ENCODE measurements at regions not wholly inside any gene's neighbourhood (a gene's known extent, or its start where the extent isn't known, plus 50 kb on each side); places are given as distances from the start of the nearest gene placed in this dataset.
"Not testable (repeated sequence)": the region's sequence is repeated elsewhere in the genome, so short reads cannot be mapped to it uniquely, and the experiment has no call there.

DNA sequence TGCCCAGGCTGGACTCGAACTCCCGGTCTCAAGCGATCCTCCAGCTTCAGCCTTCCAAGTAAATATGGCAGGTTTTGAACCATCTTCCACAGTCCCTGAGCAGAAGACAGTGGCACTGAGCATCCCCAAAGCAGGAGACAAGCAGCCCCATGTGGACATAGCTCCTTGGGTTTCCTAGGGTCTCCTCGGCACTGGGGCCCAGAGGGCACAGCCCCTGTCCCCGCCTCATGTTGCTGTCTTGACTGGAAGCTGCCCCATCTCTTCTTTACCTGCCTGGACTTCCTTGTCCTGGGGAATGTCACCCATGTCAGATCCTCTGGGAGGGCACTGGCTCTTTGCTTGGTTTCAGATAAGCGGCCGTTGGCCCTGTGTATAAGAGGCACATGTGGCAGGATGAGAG is 263.7 kb upstream of the RAB4A start:
- no peak for DNase-seq (ENCODE audit: low read depth in 2 of 2)

DNA sequence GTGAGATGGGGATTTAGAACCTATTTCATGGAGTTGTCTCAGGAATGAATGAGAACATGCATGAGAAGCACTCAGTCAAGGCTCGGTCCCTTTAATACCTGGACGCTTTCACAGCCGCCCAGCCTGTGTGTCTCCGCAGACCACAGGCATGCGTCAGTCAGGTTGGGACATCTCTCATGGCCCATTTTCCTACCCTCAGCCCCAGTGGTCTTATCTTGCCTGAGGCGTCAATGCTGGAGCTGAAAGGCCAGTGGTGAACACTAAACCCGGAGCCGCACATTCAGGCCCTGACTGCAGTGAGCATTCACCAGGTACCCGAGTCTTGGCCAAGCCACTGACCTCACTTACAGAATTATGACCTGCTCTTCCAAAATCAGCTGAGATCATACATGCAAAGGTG is 263.2 kb upstream of the RAB4A start:
- DNase-seq (ENCODE audit: low read depth in 2 of 2): no peak

DNA sequence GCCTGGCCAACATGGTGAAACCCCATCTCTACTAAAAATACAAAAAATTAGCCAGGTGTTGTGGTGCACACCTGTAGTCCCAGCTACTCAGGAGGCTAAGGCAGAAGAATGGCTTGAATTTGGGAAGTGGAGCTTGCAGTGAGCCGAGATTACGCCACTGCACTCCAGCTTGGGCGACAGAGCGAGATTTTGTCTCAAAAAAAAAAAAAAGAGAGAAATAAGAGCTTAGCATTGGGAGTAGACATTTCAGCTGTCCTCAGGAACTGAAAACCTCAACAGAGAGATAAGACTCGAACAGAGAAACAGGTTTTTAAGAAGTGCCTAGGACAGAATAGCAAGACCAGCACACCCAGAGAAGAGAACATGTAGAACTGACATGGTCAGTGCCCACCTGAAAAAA is 262.6 kb upstream of the RAB4A start:
- DNase-seq (ENCODE audit: low read depth in 2 of 2): not testable (repeated sequence)

DNA sequence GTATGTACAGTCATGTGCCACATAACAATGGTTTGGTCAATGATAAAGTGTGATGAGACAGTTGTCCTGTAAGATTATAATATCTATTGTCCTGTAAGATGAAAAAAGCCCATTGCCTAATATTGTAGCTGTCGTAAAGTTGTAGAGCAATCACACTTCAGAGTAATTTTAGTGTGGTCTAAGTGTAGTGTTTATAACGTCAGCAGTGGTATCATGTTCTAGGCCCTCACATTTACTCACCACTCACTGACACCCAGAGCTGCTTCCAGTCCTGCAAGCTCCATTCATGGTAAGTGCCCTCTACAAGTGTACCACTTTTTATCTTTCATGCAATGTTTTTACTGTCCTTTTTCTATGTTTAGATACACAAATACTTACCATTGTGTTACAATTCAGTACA is 259.9 kb upstream of the RAB4A start:
- DNase-seq (ENCODE audit: low read depth in 2 of 2): no peak

DNA sequence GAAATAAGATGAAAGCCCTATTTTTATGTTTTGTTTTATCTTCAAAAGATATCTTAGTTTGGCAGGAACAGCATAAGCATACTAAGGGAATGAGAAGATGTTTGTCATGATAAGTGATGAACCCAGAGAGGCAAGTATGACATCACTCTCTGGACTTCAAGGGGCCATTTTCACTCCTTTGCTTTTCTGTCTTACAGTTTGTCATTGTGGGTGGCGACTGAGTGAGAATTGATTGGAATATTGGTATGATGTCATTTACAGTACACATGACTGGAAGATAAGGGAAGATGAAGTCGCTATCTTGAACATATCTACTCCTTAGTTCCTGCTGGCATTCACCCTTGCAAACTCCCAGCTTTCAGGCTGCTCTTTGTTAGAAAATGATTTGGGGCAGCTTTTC is 258.1 kb upstream of the RAB4A start:
- no peak for DNase-seq (ENCODE audit: low read depth in 2 of 2)

DNA sequence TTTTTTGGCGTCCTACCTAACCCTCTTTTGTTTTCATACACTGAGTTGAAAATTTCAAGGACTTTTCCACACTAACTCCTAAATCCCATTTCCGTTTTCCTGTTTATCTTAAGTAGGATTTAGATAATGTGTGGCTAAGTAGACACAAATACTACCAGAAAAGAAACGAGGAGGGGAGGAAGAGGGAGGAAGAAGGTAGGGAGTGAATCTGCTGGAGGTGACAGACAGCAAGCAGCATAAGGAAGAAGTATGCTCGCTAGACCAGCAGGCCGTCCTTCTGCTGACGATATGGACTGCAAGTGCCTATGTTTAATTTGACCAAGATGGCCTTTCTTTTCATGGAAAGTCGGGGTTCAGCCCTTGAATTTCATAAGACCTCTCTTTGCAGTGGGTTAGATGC is 256.9 kb upstream of the RAB4A start:
- DNase-seq (ENCODE audit: low read depth in 2 of 2): no peak

DNA sequence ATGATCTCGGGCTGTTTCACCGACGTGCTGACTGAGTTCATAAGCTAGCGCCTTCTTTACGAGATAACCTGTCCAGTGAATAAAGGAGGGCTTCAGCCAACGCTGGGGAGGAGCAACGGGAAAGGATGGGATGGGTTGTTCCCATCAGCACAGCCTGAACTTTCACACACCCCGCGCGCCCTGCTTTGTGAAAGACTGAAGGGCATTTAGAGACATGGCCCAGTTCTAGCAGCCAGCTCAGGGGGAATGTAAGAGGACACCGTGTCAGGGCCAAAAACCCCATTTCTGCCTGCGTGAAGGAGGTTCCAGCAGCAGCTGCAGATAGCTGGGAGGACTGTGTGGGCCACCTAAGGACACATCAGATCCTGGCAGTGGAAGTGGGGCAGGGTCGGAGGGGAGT is 255.1 kb upstream of the RAB4A start:
- no peak for DNase-seq (ENCODE audit: low read depth in 2 of 2)

DNA sequence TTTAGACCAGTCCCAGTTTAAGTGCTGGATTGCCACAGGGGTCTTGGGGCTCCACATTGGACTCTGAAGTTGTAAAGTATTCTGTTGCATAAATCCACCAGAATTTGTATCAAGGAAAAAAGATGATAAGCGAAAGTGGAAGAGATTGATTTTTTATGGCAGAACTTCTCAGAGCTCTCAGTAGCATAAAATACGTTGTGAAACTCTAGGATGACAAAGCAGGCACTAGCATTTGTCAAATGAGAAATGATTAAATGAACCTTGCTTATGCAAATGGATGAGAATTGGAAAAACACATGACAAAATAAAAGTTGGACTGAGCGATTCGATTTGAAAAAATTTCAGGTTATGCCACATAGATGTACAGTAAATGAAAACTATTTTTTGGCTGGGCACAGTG is 253.8 kb upstream of the RAB4A start:
- DNase-seq (ENCODE audit: low read depth in 2 of 2): no peak

DNA sequence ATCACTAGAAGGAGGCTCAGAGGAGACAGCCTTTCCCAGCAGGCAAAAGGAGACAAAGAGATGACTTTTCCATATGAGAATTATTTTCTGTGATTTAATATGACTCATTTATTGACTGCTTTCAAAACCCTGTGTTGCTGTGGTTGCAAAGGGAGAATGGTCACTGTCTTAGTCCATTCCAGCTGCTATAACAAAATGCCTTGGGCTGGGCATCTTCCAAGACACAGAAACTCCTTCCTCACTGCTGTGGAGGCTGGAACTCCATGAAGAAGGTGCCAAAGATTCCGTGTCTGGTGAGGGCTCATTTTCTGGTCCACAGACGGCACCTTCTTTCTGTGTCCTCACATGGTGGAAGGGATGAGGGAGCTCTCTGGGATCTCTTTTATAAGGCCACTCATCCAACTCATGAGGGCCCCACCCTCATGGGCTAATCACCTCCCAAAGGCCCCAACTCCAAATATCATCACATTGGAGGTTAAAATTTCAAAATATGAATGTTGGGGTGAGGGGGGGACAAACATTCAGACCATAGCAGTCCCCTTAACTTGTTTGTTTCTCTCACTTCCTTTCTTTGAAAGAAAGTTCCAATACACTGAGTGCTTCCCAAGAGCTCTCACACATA is 252.1 kb upstream of the RAB4A start:
- no peak for DNase-seq (ENCODE audit: low read depth in 2 of 2)

DNA sequence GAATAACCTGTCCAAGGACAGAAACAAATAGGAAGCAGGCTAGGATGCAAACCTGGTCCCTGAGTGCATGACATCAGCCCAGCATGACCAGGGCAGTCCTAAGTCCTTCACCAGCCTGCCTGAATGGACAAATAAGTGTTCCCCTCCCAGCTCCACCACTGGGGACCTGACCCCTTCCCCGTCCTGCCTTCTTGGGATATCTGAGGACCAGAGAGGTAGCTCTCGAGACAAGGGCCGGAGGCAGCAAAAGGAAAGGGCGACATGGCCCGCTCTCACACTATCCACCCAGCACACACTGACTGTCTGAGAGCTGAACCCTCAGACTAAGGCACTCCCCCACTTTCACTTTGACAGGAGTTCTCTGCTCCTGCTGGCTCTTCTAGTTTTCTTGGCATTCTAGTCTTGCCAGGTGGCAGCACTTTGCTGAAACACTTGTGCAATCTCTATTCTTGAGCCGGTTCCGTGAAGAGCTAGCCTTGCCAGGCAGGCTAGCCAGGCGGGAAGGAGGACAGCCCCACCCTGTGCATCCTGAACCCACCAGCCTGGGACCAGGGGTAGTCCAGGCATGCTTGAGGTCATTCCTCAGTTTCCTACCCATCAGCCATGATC is 251.1 kb upstream of the RAB4A start:
- no peak for DNase-seq (ENCODE audit: low read depth in 2 of 2)

DNA sequence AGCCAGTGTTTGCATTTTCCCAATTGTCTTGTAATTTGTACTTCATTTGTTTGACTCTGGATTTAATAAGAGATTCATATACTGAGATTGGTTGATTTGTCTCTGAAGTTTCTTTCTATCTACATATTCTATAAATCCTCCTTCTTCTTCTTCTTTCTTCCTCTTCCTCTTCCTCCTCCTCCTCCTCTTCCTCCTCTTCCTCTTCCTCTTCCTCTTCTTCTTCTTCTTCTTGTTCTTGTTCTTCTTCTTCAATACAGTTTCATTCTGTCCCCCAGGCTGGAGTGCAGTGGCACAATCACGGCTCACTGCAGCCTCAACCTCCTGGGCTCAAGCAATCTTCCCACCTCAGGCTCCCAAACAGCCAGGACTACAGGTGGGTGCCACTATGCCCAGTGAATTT is 249.9 kb upstream of the RAB4A start:
- not testable (repeated sequence) for DNase-seq (ENCODE audit: low read depth in 2 of 2)

DNA sequence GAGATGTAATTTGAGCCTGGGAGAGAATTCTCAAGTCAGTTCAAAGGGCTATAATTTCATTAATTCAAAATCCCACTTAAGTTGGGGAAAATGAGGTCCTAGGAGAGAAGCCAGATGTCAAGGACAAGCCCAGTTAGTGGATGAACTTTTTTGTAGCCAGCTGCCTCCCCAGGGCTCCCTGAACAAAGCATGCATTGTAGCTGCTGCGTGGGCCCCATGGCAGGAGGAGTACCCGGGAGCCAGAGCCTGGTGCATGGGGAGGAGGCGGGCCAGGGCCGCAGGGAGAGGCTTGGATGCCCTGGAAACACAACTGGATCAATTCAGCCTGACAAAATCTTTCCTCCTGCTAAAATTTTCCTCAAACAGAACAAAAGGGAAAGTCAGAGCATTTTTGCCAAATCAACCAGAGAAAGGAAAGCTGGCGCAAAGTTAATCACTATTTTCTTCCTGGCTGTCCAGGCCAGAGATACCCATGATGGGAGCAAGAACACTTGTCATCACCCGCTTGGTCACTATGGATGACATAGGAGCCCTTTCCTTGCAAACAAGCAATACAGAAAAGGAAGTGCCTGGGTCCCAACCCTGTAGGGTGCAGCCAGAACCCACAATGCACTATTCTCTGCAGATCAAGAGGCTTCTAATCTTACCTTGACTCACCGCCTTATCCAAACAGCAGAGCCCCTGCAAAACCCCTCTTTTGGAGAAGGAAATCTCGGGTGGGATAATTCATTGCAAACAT is 248.1 kb upstream of the RAB4A start:
- DNase-seq (ENCODE audit: low read depth in 2 of 2): no peak

DNA sequence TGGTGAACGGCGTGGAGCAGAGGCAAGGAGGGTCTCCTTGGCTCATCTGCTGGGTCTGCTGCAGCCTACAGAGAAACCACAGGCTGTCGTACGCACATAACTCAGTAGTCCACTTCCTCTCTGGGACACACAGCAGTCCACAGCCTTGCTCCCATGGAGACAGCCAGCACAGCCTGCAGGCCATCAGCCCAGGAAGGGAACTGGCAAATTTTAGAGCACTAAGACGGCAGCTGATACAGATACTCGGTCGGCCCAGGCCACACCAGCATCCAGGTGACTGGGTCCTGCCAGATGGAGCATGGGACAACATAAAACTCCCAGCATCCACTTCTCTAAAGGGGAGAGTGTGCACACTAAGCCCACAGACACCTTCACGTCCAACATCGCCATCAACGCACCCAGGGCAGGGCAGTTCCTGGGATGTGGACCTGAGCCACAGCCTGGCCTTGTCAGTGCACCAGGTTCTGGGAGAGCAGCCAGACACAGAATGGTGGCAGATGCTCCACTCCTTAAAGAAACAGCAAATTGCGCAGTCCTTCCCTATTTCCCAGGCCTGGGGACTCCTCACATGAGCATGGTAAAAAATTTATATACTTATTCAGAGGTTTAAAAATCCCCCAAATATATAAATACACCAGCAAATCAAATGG is 247.1 kb upstream of the RAB4A start:
- DNase-seq (ENCODE audit: low read depth in 2 of 2): no peak

DNA sequence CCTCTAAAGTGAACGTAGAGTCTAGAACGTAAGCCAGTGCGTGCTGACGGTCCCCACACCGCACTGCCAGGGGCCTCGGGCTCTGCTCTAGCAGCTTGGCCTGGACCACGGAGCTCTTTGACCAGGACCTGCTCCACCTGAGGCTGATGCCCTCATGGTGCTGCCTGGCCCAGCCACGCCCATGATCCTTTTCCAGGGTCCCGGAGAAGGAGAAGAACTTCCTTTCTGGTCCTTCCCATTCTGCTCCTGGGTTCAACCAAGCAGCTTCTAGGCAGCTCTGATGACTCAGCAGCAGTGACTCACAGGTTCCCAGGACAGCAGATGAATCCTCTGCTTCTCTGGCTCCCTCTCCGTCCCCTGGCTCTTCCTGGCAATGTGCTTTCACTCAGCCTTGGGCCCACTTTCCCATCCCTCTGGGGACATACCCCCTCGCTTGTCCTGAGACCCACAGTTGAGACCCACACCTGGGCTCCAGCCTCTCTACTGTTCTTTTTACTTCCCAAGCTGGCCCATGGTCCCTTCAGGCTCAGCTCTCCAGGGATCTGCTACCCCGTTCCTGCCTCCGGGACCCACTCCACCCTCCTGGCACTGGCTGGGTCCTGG is 246.3 kb upstream of the RAB4A start:
- no peak for DNase-seq (ENCODE audit: low read depth in 2 of 2)

DNA sequence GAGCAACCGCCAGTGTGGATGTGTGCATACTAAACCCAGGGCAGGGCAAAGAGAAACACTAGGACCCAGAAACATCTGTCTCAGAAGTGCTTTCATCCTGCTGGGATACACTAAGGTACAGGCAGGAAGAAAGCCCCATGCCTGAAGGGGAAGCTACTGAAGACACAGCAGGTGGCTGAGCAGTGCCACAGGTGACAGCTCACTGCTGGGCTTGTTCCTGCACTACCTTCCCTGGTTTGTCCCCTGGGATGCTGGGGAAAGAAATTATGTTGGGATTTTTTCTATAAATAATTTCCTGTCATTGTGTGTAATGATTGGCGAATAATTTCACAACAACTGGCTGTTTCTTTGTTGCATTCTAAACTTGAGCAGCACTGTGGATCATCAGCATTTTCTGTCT is 245.3 kb upstream of the RAB4A start:
- DNase-seq (ENCODE audit: low read depth in 2 of 2): no peak

DNA sequence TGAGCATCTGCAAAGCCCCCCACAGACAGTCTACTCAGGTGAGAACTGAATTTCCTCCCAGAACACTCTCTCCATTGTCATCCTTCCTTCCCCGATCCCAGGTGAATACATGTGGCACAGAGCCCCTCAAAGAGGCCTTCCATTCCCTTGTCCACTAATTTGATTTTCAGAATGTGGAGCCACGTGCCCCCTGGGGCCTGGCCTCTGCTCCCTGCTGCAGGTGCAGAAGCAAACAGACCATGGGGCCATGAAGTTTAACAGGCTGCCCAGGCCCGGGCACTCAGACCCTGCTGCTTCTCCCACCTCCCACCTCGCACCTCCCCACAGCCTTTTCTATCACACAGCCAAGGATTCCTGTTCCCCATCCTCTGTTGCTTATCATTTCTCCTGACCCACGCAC is 243.8 kb upstream of the RAB4A start:
- DNase-seq (ENCODE audit: low read depth in 2 of 2): no peak

DNA sequence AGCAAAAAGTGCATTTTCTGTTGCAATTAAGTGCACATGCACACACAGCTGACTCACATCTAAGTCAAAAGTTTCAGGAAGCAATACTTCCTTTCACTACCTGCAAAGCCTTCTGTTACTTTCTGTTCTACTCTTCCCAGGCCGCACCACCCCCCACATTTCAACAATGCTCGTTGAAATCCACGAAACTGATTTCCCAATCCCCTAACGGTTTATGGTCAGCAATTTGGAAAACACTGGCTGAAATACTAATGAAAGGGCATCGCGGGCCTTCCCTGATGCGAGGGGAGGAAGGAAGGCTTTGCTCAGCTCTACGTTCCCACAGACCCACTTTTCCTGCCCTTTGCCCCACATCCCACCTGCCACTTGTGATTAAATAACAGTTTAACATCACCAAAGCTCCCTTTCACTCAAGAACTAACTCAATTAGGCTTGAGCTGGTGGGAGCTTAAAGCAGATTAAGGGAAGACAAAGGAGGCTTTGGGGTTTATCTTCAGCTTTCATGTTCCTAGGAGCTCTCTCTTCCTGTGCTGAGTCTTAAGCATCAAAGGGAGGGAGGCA is 243.2 kb upstream of the RAB4A start:
- DNase-seq (ENCODE audit: low read depth in 2 of 2): no peak

DNA sequence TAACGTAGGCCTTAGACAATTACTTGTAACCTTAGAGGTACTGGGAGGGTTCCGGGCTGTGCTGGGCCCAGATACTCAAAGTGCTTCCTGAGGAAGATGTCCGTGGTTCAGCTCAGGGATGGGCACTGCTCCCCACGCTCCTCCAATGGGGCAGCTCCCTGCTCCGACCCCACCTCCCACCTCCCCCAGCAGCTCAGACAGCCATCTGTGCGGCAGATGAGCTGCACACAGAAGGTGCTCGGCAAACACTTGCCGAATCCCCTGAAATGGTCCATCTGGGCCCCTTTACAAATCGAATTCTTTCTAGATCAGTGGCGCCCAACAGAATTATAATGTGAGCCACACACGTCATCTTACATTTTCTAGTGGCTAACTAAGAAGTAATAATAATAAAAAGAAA is 242.4 kb upstream of the RAB4A start:
- no peak for DNase-seq (ENCODE audit: low read depth in 2 of 2)

DNA sequence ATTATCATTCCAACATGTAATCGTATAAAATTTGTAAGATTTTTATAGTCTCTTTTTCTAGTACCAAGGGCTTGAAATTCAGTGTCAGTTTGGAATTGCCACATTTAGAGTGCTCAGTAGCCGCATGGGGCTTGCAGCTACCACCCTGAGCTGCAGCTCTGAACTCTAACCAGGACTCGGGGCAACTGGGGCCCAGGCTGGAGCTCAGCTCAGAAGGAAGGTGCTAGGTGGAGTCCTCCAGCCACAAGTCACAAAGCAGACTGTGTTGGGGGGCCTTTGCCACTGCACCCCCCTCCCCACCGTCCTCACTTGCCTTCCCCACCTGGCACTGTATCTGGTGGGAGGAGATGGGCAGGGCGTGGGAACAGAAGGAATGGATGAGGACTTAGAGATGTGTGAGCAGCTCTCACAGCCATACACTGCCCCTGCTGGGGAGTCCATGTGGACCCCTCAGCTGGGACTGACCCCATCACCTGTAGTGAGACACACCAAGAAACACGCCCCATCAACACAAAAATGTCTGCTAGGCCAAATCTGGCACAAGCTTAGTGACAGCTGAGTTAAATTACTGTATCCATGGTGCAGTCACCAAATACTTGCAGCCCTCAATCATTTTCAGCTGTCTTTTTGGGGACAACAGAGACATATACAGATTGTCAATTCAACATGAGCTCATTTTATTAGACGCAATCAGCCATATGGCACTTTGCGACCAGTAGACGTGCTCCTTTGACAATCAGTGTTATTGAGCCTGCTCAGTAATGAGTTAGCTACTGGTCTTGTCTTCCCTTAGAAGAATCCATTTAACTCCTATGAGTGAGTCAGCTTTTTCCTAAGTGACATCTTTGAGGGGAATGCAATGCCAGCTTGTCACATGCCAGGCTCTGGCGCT is 241.7 kb upstream of the RAB4A start:
- DNase-seq (ENCODE audit: low read depth in 2 of 2): no peak

DNA sequence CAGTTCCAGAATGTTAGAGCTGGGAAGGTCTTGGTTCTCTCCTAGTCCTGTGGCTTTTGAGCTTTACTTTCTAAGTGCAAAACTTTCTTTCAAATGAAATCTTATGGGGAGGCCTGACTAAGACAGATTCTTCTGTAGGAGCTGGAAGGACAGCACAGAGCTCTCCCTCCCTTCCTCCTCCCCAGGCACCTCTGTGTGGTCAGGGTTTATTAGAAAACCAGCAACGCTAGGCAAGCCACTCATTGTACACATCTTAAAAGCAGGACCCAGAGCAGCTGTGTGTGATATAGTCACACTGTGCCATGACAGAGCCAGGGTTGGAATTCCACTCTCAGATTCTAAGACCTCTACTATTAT is 241.1 kb upstream of the RAB4A start:
- no peak for DNase-seq (ENCODE audit: low read depth in 2 of 2)

DNA sequence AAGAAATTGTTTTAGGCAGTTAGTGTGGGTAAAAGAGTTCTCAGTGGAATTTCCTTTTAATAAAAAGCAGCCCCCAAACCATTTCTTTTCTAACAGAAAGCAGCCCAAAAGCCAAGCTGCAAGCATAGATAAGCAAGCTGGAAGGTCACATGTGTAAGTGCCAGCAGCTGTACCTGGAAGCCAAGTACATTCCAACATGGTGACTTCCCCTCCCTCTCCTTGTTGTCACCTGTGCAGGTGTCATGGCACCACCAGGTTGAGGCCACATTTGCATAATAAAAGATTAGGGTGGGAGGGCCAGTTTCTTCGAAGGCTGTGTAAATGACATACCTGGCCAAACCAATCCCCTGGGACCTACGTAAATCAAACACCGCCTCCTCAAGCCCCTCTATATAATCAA is 240.3 kb upstream of the RAB4A start:
- DNase-seq (ENCODE audit: low read depth in 2 of 2): no peak

Data from stimulated activated CD8-positive, alpha-beta memory T cell treated with anti-CD3 and anti-CD28 coated beads, Interleukin-7, amount 100 ng/mL, for 1 hour (primary cell).